ENCODE measurements at regions not wholly inside any gene's neighbourhood (a gene's known extent, or its start where the extent isn't known, plus 50 kb on each side); places are given as distances from the start of the nearest gene placed in this dataset.
A peak's percentile ranks its signal among the peaks of the same experiment; 100 is the strongest.

DNA sequence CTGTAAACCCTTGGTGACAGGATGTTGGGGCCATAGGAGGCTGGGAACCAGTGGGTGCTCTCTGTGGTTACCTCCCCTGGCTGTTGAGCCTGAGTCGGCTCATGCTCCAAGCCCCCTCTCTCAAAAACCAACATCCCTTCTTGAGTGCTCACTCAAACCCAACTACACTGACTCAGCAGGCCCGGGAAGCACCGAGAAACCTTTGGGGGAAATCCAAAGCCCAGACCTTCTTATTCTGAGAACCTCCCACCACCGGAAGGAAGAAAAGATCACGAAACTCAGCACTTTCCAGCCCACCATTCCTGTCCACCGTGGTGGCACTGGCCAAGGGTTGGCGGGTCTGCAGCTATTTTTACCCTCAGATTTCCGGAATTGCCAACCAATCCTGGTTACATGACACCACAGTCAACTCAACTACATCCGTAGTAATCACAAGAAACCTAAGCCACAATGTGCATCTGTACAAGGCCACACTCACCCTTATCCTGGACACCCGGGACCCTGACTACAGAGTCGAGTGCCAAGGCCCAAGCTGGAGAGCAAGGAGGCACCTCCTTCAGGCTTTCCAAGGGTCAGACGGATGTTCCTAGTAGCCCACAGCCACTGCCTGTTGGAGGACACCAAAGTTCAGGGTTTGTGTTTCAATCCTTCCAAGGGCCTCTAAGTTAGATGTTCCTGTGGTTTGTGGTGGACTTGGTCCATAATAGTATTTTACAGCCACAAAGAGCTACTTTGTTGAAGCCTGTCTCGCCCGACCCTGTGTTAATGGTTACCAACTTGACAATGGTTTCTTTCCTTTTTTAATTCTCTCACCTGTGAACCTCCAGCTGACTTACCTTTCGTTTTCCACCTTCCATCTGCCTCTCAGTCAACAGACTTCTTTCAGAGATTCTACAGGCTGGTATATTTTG, 317.0 kb downstream of the CDC5L start:
- Histone ChIP-seq H3K9ac (ENCODE audit: low read depth, low read length) (no peak overlapping the region), H3K4me1 (ENCODE audit: insufficient read depth, low read length) (no peaks in the 10 kb centered on the region), H3K27ac (ENCODE audit: low read length) (no peak overlapping the region), H3K79me2 (ENCODE audit: insufficient read depth, low read length) (no peaks in the 10 kb centered on the region), H3K27me3 (ENCODE audit: insufficient read depth, low read length, poor library complexity) (no peaks in the 10 kb centered on the region), H4K20me1 (ENCODE audit: insufficient read depth, low read length) (no peaks in the 10 kb centered on the region), H3K9me3 (ENCODE audit: insufficient read depth, low read length, severe bottlenecking) (no peaks in the 10 kb centered on the region), H2AFZ (ENCODE audit: low read depth, low read length) (no peak overlapping the region), H3K4me3 (ENCODE audit: low read depth in 1 of 2, low read length in 2 of 2) (no peak overlapping the region), H3K36me3 (ENCODE audit: insufficient read depth, low read length) (no peaks in the 10 kb centered on the region), H3K4me2 (ENCODE audit: insufficient read depth, low read length) (no peak overlapping the region)
- TF ChIP-seq, protein P1, sequence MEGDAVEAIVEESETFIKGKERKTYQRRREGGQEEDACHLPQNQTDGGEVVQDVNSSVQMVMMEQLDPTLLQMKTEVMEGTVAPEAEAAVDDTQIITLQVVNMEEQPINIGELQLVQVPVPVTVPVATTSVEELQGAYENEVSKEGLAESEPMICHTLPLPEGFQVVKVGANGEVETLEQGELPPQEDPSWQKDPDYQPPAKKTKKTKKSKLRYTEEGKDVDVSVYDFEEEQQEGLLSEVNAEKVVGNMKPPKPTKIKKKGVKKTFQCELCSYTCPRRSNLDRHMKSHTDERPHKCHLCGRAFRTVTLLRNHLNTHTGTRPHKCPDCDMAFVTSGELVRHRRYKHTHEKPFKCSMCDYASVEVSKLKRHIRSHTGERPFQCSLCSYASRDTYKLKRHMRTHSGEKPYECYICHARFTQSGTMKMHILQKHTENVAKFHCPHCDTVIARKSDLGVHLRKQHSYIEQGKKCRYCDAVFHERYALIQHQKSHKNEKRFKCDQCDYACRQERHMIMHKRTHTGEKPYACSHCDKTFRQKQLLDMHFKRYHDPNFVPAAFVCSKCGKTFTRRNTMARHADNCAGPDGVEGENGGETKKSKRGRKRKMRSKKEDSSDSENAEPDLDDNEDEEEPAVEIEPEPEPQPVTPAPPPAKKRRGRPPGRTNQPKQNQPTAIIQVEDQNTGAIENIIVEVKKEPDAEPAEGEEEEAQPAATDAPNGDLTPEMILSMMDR (IDR thresholded peaks at IDR 0.05; ENCODE audit: borderline replicate concordance, extremely low read depth, low read length, poor library complexity, severe bottlenecking): no peak
- TF ChIP-seq EZH2 (IDR thresholded peaks at IDR 0.05; ENCODE audit: borderline replicate concordance, low read depth, low read length, severe bottlenecking): no peak
- ATAC-seq (ENCODE audit: insufficient read depth, low read depth) (peak; percentile 58; the same call in 2 of the 3 replicates), DNase-seq (peak; percentile 10)

DNA sequence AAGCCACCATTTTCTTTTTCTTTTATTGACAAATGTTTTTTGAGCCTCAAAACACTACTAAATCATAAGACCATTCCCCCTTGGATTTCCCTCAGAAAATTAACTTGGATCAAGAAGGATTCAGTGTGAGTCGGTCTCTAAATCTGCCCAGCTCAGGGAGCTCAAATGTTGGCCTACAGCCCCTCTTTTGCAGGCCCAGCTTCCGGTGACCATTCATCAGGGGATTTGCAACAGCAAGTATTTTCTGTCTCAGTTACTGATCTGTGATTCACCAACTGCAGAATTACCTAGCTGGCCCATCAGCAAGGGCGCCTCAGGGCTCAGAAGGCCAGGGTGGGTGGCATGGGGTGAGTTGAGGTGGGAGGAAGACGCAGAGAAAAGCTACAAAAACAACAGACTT, 318.1 kb downstream of the CDC5L start:
- no peak overlapping the region for H3K9ac ChIP-seq (ENCODE audit: low read depth, low read length)
- H4K20me1 ChIP-seq (ENCODE audit: insufficient read depth, low read length): no peaks in the 10 kb centered on the region
- no peak overlapping the region for H3K4me2 ChIP-seq (ENCODE audit: insufficient read depth, low read length)
- TF ChIP-seq, protein P1 (IDR thresholded peaks at IDR 0.05; ENCODE audit: borderline replicate concordance, extremely low read depth, low read length, poor library complexity, severe bottlenecking): no peak
- no peak for TF ChIP-seq EZH2 (IDR thresholded peaks at IDR 0.05; ENCODE audit: borderline replicate concordance, low read depth, low read length, severe bottlenecking)
- ATAC-seq (ENCODE audit: insufficient read depth, low read depth) (no peak), DNase-seq (no peak)
- no peaks in the 10 kb centered on the region for H3K27me3 ChIP-seq (ENCODE audit: insufficient read depth, low read length, poor library complexity)
- H3K4me3 ChIP-seq (ENCODE audit: low read depth in 1 of 2, low read length in 2 of 2): no peak overlapping the region
- H3K9me3 ChIP-seq (ENCODE audit: insufficient read depth, low read length, severe bottlenecking): no peaks in the 10 kb centered on the region
- H3K4me1 ChIP-seq (ENCODE audit: insufficient read depth, low read length): no peaks in the 10 kb centered on the region
- no peak overlapping the region for H3K27ac ChIP-seq (ENCODE audit: low read length)
- no peaks in the 10 kb centered on the region for H3K36me3 ChIP-seq (ENCODE audit: insufficient read depth, low read length)
- H2AFZ ChIP-seq (ENCODE audit: low read depth, low read length): no peak overlapping the region
- no peaks in the 10 kb centered on the region for H3K79me2 ChIP-seq (ENCODE audit: insufficient read depth, low read length)

DNA sequence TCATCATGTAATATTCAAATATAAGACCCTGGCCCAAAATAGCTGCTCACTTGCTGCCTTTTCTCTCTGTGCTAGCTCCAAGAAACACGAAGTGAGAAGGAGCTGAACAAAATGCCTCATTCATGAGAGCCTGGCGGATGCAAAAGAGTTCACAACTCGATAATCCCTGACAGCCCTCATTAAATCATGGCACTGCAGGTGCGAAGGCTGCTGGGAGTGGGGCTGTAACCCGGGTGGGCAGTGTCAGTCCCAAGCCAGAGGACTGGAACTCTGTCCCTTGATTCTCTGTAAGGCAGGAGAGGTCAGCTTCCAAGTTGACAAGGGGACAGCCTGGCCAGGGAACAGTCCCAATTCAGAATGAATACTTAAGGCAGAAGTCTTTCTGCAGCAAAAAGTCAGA, 318.5 kb downstream of the CDC5L start:
- H2AFZ ChIP-seq (ENCODE audit: low read depth, low read length): no peak overlapping the region
- H3K4me1 ChIP-seq (ENCODE audit: insufficient read depth, low read length): no peaks in the 10 kb centered on the region
- DNase-seq (no peak), ATAC-seq (ENCODE audit: insufficient read depth, low read depth) (no peak)
- no peak overlapping the region for H3K4me2 ChIP-seq (ENCODE audit: insufficient read depth, low read length)
- TF ChIP-seq, protein P1 (IDR thresholded peaks at IDR 0.05; ENCODE audit: borderline replicate concordance, extremely low read depth, low read length, poor library complexity, severe bottlenecking): no peak
- TF ChIP-seq EZH2 (IDR thresholded peaks at IDR 0.05; ENCODE audit: borderline replicate concordance, low read depth, low read length, severe bottlenecking): no peak
- H3K36me3 ChIP-seq (ENCODE audit: insufficient read depth, low read length): no peaks in the 10 kb centered on the region
- H3K9ac ChIP-seq (ENCODE audit: low read depth, low read length): no peak overlapping the region
- H3K27me3 ChIP-seq (ENCODE audit: insufficient read depth, low read length, poor library complexity): no peaks in the 10 kb centered on the region
- no peak overlapping the region for H3K27ac ChIP-seq (ENCODE audit: low read length)
- no peaks in the 10 kb centered on the region for H3K9me3 ChIP-seq (ENCODE audit: insufficient read depth, low read length, severe bottlenecking)
- no peaks in the 10 kb centered on the region for H3K79me2 ChIP-seq (ENCODE audit: insufficient read depth, low read length)
- no peak overlapping the region for H3K4me3 ChIP-seq (ENCODE audit: low read depth in 1 of 2, low read length in 2 of 2)
- H4K20me1 ChIP-seq (ENCODE audit: insufficient read depth, low read length): no peaks in the 10 kb centered on the region
